Retinal pigment epithelial cell (primary cell): ENCODE measurements at regions not wholly inside any gene's neighbourhood (a gene's known extent, or its start where the extent isn't known, plus 50 kb on each side); places are given as distances from the start of the nearest gene placed in this dataset.

ENCODE experiments used
- DNase-seq: peaks from one replicate; pipeline ENCODE4 v3.0.0-alpha.2; 2010; ENCODE audit warnings: low read depth
- H3K4me3 ChIP-seq: 2 replicates; pipeline ENCODE4 v1.5.1; 2011; ENCODE audit warnings: mild to moderate bottlenecking, low read length, control low read depth, moderate library complexity
- TF ChIP-seq, protein P1 (sequence below): conservative IDR thresholded peaks from 2 replicates; pipeline ENCODE4 v1.5.1; 2011; ENCODE audit warnings: low read depth, low read length, control low read depth, inconsistent platforms

DNA sequence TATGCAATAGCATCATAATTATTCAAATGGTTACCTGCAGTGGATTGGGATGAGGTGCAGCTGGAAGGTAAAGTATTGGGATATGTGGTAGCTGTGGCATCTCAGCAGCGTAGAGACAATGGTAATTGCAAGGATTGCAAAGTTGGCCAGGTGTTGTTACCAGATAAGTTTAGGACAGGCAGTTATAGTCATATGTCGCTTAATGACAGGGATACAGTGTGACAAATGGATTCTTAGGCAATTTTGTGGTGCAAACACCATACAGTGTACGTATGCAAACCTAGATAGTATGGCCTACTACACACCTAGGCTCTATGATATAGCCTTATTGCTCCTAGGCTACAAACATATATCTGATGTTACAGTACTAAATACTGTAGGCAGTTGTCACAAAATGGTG, 163.5 kb upstream of the LYZL2 start:
- TF ChIP-seq, protein P1, sequence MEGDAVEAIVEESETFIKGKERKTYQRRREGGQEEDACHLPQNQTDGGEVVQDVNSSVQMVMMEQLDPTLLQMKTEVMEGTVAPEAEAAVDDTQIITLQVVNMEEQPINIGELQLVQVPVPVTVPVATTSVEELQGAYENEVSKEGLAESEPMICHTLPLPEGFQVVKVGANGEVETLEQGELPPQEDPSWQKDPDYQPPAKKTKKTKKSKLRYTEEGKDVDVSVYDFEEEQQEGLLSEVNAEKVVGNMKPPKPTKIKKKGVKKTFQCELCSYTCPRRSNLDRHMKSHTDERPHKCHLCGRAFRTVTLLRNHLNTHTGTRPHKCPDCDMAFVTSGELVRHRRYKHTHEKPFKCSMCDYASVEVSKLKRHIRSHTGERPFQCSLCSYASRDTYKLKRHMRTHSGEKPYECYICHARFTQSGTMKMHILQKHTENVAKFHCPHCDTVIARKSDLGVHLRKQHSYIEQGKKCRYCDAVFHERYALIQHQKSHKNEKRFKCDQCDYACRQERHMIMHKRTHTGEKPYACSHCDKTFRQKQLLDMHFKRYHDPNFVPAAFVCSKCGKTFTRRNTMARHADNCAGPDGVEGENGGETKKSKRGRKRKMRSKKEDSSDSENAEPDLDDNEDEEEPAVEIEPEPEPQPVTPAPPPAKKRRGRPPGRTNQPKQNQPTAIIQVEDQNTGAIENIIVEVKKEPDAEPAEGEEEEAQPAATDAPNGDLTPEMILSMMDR, result no peak
- no peak overlapping the region for H3K4me3 ChIP-seq

DNA sequence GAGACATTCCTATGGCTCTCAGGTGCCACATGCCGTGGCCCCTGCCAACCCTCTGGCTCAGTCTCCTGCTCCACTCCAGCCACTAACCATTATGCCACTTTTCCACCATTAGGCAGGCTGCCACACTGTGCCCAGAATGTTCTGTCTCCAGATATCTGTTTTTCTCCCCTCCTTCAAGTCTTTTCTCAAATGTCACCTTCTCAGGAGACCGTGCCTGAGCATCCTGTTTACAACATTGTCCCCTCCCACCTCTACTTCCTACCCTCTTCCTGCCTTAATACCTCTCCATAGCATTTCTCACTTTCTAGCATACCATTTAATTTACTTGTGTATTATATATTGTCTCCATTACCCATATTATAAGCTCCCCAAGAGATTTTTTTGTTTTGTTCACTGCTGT, 162.5 kb upstream of the LYZL2 start:
- TF ChIP-seq, protein P1, result no peak
- no peak for DNase-seq
- H3K4me3 ChIP-seq, result no peak overlapping the region

More for the DNA sequence above, 163.5 kb upstream of the LYZL2 start:
- no peak for DNase-seq

DNA sequence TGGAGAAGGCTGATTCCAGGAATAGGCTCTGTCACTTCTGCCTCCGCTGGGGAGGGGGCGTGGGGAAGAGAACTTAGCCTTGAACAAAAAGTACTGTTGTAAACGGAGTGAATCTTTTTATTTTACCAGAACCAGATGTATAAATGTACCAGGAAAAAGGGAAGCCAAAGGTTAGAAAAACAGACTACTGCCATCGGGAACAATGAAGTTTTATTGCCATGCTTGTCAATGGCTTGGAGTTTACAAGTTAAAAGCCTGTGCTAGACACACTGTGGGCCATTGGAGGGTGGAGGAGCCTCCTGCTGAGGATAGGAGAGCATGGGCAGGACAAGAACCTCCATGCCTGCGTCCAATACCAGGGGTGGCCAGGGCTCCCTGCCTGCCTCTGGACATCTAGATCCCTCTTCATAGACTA, 161.7 kb upstream of the LYZL2 start:
- TF ChIP-seq, protein P1, result no peak
- H3K4me3 ChIP-seq, result no peak overlapping the region
- no peak for DNase-seq

- no peak for DNase-seq
- TF ChIP-seq, protein P1, result no peak
- no peak overlapping the region for H3K4me3 ChIP-seq
Measured at GRCh38 chr10:30789806-30790205, 160.3 kb upstream of the LYZL2 start.

- TF ChIP-seq, protein P1, result no peak
- no peak overlapping the region for H3K4me3 ChIP-seq
- no peak for DNase-seq
Measured at GRCh38 chr10:30788307-30788706, 158.8 kb upstream of the LYZL2 start.

GRCh38 chr10:30786906-30787305, 157.4 kb upstream of the LYZL2 start:
- TF ChIP-seq, protein P1, result no peak
- no peak for DNase-seq
- H3K4me3 ChIP-seq, result no peak overlapping the region

DNA sequence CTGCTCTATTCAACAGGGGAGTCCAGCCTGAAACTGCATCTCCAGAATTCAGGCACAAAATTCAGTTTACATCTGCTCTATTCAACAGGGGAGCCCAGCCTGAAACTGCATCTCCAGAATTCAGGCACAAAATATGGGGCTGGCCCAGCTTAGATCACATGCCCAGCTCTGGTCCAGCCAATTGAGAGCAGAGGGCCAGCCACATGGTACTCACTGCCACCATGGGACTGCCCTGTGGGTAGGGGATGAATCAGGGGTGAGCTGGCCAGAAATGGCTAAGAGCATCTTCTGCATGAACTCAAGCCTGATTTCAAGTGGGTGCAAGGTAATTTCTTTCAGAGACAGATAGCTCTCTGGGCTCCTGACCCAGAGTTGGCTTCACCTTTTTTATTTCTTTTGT, 156.6 kb upstream of the LYZL2 start:
- no peak for DNase-seq
- no peak overlapping the region for H3K4me3 ChIP-seq
- TF ChIP-seq, protein P1, result no peak
